Vagina (tissue), 2 donors: ENCODE measurements at regions not wholly inside any gene's neighbourhood (a gene's known extent, or its start where the extent isn't known, plus 50 kb on each side); places are given as distances from the start of the nearest gene placed in this dataset.

ENCODE experiments used
- DNase-seq, 2 donors: peaks; one replicate each; pipeline ENCODE4 v3.0.0-alpha.2; 2017; ENCODE audit errors: extremely low spot score in 2 of 2
- H3K27ac ChIP-seq: fragments of 200-600 bp; sonication (generic); one replicate; pipeline ENCODE4 v1.5.1; 2019
- H3K27me3 ChIP-seq: fragments of 200-600 bp; sonication (generic); one replicate; pipeline ENCODE4 v1.5.1; 2019
- H3K36me3 ChIP-seq, 2 donors: fragments of 200-600 bp; sonication (generic); one replicate each; pipeline ENCODE4 v1.5.1; 2017 to 2019
- H3K4me1 ChIP-seq: fragments of 200-600 bp; sonication (generic); one replicate; pipeline ENCODE4 v1.5.1; 2019
- H3K4me3 ChIP-seq, 2 donors: fragments of 200-600 bp; sonication (generic); 1 replicate in 1 of 2; 2 replicates in 1 of 2; pipeline ENCODE4 v1.5.1; 2016 to 2019
- H3K9me3 ChIP-seq: fragments of 200-600 bp; sonication (generic); one replicate; pipeline ENCODE4 v1.5.1; 2019
- POLR2A ChIP-seq, 2 donors: fragments of 450-650 bp; IDR thresholded peaks; one replicate each; pipeline ENCODE4 v1.6.1; 2017; ENCODE audit warnings: antibody characterized with exemption in 2 of 2, mild to moderate bottlenecking in 2 of 2, moderate library complexity in 2 of 2
- POLR2AphosphoS5 ChIP-seq, 2 donors: sonication (generic); formaldehyde crosslinking; IDR thresholded peaks; one replicate each; pipeline ENCODE4 v1.9.0; 2017; ENCODE audit warnings: antibody characterized with exemption in 2 of 2, mild to moderate bottlenecking in 2 of 2, low read depth in 1 of 2; ENCODE audit not compliant: insufficient read depth in 1 of 2
- intact Hi-C: fragments of 100-400 bp; cut with DNase I; formaldehyde crosslinking; loops from one replicate; pipeline ENCODE4 v1.15.1; 2023
- TF ChIP-seq, protein P1 (sequence below), 3 experiments: fragments of 450-650 bp in 2 of 3; fragments of 200-600 bp in 1 of 3; sonication (generic) in 1 of 3; IDR thresholded peaks; one replicate each; pipeline ENCODE4 v1.5.1; 2017 to 2019; ENCODE audit warnings: antibody characterized with exemption in 3 of 3, mild to moderate bottlenecking in 2 of 3, moderate library complexity in 2 of 3

DNA sequence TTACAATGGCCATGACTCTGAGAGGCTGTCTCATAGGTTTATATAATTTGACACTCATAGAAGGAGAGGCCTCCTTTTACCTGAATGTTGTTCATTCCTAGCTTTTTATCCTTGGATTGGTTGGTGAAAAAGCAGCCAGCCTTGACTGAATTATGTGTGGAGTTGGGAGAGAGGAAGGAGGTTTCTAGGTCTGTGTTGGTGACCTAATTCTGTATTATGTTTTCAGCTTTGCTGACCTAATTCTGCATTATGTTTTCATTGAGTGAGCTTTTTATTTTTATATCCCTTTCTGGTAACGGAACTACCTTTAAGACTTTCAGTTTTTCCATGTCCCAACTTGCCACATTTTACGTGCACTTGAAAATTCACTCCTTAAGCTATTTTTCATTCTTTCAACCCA is 59.1 kb upstream of the RNF144B start:
- no peak for DNase-seq
- H3K4me3 ChIP-seq = no peak overlapping the region
- no peaks in the 10 kb centered on the region for H3K9me3 ChIP-seq
- no peak overlapping the region for H3K27ac ChIP-seq
- H3K4me1 ChIP-seq = no peaks in the 10 kb centered on the region
- intact Hi-C loops = no loop called here
- H3K36me3 ChIP-seq = no peaks in the 10 kb centered on the region
- TF ChIP-seq POLR2AphosphoS5 (IDR thresholded peaks at IDR 0.05; ENCODE audit: insufficient read depth in 1 of 2, low read depth in 1 of 2) = no peak
- no peak for TF ChIP-seq POLR2A (IDR thresholded peaks at IDR 0.05)
- TF ChIP-seq, protein P1, sequence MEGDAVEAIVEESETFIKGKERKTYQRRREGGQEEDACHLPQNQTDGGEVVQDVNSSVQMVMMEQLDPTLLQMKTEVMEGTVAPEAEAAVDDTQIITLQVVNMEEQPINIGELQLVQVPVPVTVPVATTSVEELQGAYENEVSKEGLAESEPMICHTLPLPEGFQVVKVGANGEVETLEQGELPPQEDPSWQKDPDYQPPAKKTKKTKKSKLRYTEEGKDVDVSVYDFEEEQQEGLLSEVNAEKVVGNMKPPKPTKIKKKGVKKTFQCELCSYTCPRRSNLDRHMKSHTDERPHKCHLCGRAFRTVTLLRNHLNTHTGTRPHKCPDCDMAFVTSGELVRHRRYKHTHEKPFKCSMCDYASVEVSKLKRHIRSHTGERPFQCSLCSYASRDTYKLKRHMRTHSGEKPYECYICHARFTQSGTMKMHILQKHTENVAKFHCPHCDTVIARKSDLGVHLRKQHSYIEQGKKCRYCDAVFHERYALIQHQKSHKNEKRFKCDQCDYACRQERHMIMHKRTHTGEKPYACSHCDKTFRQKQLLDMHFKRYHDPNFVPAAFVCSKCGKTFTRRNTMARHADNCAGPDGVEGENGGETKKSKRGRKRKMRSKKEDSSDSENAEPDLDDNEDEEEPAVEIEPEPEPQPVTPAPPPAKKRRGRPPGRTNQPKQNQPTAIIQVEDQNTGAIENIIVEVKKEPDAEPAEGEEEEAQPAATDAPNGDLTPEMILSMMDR (IDR thresholded peaks at IDR 0.05) = no peak
- H3K27me3 ChIP-seq = no peaks in the 10 kb centered on the region

GRCh38 chr6:18327626-18328025 is 59.5 kb upstream of the RNF144B start:
- no peaks in the 10 kb centered on the region for H3K9me3 ChIP-seq
- H3K27me3 ChIP-seq = no peaks in the 10 kb centered on the region
- H3K4me1 ChIP-seq = no peaks in the 10 kb centered on the region
- no peak overlapping the region for H3K27ac ChIP-seq
- H3K36me3 ChIP-seq = no peaks in the 10 kb centered on the region
- H3K4me3 ChIP-seq = no peak overlapping the region
- TF ChIP-seq, protein P1 (IDR thresholded peaks at IDR 0.05) = no peak
- TF ChIP-seq POLR2AphosphoS5 (IDR thresholded peaks at IDR 0.05; ENCODE audit: insufficient read depth in 1 of 2, low read depth in 1 of 2) = no peak
- TF ChIP-seq POLR2A (IDR thresholded peaks at IDR 0.05) = no peak
- DNase-seq = no peak
- intact Hi-C loops = no loop called here

DNA sequence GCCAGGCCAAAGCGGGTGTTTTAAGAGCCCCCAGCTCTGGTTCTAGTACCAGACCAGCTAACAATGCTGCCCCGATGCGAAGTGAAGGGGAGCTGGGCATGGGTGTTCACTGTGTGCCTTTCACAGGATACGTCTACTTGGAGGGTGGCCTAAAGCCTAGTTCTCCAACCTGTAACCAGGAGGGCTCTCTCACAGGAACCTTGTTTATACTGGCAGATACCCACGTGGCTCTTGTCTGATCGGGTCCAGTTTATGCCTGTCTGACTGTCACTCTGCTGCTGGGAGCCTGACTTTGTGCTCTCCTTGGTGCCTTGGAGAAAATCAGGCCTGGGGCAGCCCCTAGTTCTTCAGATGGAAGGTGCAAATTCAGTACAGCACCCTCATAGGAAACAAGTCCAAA is 60.2 kb upstream of the RNF144B start:
- no peak overlapping the region for H3K4me3 ChIP-seq
- H3K27me3 ChIP-seq = no peaks in the 10 kb centered on the region
- no peak for TF ChIP-seq POLR2A (IDR thresholded peaks at IDR 0.05)
- TF ChIP-seq POLR2AphosphoS5 (IDR thresholded peaks at IDR 0.05; ENCODE audit: insufficient read depth in 1 of 2, low read depth in 1 of 2) = no peak
- TF ChIP-seq, protein P1 (IDR thresholded peaks at IDR 0.05) = no peak
- H3K9me3 ChIP-seq = no peaks in the 10 kb centered on the region
- no peaks in the 10 kb centered on the region for H3K36me3 ChIP-seq
- no peak for DNase-seq
- no peak overlapping the region for H3K27ac ChIP-seq
- intact Hi-C loops = no loop called here
- no peaks in the 10 kb centered on the region for H3K4me1 ChIP-seq

DNA sequence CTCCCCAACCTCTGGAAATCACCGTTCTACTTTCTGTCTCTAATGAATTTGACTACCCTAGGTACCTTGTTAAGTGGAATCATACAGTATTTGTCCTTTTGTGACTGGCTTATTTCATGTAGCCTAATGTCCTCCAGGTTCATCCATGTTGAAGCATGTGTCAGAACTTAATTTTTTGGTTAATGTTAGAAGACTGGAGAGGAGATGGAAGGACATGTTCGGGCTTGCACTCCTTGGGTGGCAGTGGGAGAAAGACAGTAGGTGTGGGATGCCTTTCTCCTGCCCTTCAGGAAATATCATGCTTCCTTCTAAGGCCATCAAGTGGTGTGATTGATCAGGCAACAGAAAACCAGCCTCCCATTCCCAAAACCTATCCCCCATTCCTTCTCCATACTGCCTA is 61.1 kb upstream of the RNF144B start:
- no peaks in the 10 kb centered on the region for H3K9me3 ChIP-seq
- no peak for DNase-seq
- H3K4me3 ChIP-seq = no peak overlapping the region
- no peaks in the 10 kb centered on the region for H3K27me3 ChIP-seq
- TF ChIP-seq, protein P1 (IDR thresholded peaks at IDR 0.05) = no peak
- TF ChIP-seq POLR2AphosphoS5 (IDR thresholded peaks at IDR 0.05; ENCODE audit: insufficient read depth in 1 of 2, low read depth in 1 of 2) (no peak), POLR2A (IDR thresholded peaks at IDR 0.05) (no peak)
- no peak overlapping the region for H3K27ac ChIP-seq
- H3K4me1 ChIP-seq = no peaks in the 10 kb centered on the region
- intact Hi-C loops = no loop called here
- no peaks in the 10 kb centered on the region for H3K36me3 ChIP-seq

DNA sequence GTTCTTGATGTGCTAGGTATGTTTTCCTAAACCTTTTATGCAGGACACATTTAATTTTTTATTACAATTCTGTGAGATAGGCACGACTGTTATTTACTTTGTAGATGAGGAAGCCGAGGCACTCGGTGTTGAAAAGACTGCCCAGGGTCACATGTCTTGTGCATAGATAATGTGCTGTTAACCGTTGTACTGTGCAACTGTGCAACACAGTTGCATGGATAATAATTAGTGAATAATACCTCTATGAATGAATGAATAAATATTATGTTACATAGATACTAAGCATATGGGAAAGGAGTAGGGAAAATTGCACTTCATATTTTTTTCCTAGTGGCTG is 60.3 kb upstream of the DEK start:
- Histone ChIP-seq H3K4me1 (no peaks in the 10 kb centered on the region), H3K27me3 (no peaks in the 10 kb centered on the region), H3K9me3 (no peaks in the 10 kb centered on the region), H3K4me3 (no peak overlapping the region), H3K36me3 (no peaks in the 10 kb centered on the region), H3K27ac (no peak overlapping the region)
- TF ChIP-seq POLR2AphosphoS5 (IDR thresholded peaks at IDR 0.05; ENCODE audit: insufficient read depth in 1 of 2, low read depth in 1 of 2) = no peak
- TF ChIP-seq POLR2A (IDR thresholded peaks at IDR 0.05) = no peak
- TF ChIP-seq, protein P1 (IDR thresholded peaks at IDR 0.05) = no peak
- intact Hi-C loops = no loop called here
- no peak for DNase-seq
